Stimulated activated CD4-positive, alpha-beta T cell treated with anti-CD3 and anti-CD28 coated beads, Interleukin-4, amount 100 ng/mL, for 48 hours (primary cell): ENCODE measurements at regions not wholly inside any gene's neighbourhood (a gene's known extent, or its start where the extent isn't known, plus 50 kb on each side); places are given as distances from the start of the nearest gene placed in this dataset.

Experiments
- DNase-seq, 2 donors: peaks; one replicate each; pipeline ENCODE4 v3.0.0-alpha.2; 2020; ENCODE audit warnings: low read depth in 2 of 2

DNA sequence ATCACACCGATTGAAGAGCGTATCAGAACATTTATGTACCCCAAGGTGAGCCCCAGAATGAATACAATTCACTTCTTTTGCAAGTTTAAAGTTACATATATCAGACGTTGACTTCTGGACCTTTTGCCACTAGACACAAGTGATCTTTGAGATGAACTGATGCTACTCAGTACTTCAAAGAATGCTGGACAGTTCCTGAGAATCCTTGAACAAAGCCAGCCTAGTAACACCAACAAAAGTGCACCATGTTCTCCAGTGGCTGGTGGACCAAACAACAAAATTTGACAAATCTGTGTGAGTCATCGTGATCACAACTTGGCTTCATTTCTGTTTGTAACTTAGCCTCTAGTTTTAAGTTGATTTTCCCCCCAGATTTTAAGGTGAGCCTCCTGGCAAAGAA is 355.7 kb downstream of the SOX2 start:
- no peak for DNase-seq

DNA sequence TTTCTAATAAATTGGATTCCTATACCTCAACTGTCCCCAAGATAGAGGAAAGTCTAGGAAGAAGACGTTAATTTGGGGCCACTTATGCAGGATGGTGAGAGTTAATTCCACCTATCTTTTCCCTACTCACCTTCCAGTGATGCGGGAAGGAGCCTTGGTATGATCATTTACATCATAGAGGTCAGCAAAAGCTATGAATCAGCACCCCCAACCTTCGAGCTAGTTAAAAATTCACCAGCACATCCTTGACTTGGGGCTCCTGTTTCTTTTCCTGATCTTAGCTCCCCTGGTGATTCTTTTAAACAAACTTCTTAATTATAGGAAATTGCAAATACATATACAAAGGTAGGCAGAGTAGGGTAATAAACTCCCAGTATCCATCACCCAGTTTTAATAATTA is 366.6 kb downstream of the SOX2 start:
- no peak for DNase-seq

DNA sequence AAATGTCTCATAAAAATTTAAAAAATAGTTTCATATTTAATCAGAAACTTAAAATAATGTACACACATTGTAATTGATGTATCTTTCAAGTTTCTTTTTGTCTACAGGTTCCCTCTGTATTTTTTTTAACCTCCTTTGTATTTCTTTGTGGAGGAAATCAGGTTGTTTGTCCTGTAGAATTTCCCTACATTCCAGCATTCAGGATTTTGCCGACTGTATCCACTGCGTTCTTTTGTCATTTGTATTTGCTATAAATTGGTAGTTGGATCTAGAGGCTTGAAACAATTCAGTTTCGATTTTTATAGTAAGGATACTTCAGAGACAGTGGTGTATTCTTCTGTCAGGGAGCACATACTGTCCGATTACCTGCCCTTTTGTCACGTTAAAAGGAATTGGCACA is 367.2 kb downstream of the SOX2 start:
- DNase-seq, result no peak

DNA sequence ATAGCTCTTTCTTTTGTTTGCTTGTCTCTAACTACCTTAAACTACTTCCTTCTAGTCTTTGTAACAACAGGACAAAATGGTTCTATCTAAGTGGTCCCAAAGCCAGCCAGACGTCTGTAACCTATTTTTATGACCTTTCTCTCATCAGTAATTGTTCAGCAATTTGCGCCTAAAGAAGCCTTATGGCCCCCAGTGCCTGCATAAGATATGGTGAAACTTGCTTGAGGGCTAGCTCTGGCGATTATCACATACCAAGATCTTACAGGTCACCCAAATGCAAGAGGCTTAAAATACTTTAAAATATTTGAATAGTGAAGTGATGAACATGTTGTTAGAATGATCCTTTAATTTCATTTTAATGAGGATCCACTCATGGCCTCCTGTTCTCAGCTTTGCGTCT is 369.4 kb downstream of the SOX2 start:
- no peak for DNase-seq

DNA sequence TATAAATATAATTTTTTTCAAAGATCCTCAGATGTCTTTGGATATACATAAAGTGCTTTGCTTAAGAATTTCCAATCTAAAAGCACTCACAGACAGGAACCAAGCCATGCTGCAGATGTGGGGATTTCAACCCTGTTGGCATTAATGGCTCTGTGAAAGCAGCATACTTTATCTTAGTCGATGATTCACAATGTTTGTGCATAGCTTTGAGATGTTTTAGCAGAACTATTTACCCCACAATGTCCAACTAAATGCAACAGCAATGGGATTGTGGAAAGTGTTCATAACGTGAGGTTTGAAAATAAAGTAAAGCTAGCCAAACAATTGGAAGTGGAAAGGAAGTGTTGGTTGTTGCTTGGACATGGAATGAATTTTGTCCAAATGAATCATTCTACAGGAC is 371.4 kb downstream of the SOX2 start:
- DNase-seq, result no peak

DNA sequence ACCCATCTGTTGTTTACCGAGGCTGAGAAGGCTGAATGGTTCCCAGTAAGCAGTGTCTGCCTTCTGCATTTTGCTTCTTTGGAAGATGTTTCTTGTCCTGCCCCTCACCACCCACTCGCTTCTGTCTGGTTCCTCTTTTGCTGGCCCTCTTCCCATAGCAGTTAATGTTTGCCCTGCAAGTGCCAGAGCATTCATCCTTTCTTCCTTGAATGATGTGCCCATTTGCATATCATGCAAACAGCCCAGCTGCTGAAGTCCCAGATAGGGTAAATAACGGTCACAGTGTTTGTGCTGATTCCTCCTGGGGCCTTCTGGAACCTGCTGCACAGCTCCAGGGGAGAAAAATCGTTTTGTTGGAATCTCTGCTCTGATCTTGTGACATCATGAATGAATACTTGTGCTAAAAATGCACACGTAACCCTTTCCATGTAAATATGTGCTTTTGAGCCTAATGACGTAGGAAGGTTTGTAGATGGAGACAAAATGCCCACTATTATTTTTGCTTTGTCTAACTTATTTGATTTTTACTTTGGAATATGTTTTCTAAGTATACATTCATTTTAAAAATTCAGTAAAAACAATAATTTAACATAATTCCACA is 381.0 kb downstream of the SOX2 start:
- DNase-seq, result no peak

DNA sequence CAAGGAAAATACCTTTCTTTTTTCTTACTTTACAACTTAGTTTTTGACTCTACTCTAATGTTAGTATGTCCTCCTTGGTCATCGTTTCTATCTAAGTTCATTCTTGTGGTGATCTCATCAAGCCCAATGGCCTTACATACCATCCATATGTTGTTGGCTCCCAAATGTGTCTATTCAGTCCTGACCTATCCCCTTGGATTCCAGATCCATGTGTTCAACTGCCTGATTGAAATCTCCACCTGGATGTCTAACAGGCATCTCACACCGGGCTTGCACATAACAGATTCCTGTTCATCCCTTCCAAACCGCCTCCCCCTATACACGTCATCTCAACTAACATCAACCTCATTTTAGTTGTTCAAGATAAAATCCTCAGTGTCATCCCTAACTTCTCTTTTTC is 382.6 kb downstream of the SOX2 start:
- no peak for DNase-seq

DNA sequence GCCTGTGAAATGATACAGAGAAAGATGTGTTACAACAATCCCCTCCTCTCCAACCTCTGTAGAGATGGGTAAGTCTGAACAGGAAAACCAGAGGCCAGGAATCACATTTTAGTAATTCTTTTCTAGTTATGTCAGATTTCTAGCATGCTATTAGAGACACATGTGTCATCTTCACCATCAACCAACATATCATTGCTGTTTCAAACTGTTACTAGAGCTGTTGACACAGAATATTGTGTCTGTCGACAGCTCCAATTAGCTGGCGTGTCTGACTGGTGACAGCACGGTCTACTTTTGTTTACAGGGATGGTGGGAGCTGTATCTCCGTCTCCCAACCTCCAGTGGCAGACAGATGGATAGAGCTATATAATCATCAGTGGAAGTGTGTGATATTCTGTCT is 393.2 kb downstream of the SOX2 start:
- DNase-seq, result no peak

DNA sequence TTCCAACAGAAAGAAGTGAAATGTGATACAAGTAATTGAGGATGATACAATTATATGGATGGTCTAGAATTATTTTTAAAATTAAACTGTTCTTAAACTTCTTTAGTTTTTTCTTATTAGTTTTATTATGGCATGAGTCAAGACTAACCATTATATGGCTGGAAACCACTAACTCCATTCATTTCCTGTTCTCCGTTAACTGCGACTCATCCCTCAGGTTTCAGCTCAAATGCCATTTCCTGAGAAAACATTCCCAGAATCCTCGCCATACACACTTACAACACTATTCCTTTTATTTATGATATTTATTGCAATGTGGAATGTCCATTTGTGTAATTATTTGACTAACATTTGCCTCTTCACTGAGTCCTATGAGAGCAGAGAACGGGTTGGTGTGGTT is 394.1 kb downstream of the SOX2 start:
- DNase-seq, result no peak

DNA sequence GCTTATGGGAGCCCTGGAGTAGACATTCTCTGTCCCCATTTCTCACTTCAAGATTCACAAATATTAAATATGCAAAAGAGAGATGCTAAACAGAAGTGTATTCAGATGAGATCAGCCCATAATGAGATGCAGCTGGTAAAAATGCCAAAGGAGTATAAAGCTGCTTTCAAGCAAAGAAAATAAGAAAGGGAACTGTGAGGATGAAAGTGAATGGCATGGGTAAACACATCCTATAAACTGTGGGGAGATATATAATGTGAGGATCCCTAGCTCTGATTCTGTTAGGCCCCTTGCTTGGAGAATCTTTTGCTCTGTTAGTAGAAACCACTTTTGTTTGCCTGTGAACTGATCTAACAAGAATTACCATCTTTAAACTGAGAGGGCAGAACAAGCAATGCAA is 396.6 kb downstream of the SOX2 start:
- DNase-seq, result no peak

DNA sequence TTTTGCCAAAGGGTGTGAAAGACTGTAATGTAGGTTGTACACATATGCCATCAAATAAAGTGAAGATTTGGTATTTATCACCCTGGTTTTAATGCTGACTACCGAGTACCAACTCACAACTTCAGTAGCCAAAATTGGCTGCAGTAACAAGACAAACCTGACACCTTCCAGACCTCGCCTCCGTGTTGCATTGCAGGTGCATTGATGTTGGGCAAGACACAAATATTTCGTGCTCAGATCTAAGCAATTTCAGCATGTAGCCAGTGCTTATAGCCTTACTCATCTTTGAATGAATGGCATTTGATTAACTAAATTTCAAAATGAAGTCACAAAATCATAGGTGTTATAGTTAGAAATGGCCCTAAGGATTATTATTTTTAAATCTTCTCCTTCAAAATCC is 400.2 kb downstream of the SOX2 start:
- DNase-seq, result no peak

DNA sequence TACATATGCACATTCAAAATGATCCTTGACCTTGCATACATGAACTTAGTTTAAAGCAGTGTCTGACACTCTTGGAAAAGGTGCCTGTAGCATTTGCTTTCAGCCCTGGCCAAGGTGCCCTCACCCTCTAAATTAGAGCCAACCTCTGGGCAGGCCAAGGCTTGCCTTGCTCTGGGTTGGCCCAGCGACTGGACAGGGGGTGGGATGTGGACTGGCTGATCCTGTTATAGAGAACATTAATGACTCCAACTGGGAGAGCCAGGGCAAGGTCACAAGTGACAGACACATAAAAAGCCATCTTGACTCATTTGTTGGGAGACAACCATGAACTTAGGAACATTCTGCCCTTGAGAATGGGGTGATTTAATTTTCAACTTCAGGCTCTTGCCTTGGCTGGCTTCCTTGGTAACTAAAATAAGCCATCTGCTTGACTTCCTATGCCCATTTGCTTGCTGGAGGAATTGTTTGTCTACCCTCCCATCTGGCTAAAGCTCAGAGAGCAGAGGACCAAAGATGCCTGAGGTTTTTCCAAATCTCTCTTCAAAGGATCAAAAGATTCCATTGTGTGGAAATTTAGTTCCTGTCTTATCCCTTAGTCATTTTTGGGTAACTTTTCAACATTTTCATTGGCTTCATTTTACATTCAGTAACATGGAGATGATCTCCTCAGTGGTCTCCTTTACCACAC is 403.7 kb downstream of the SOX2 start:
- no peak for DNase-seq

DNA sequence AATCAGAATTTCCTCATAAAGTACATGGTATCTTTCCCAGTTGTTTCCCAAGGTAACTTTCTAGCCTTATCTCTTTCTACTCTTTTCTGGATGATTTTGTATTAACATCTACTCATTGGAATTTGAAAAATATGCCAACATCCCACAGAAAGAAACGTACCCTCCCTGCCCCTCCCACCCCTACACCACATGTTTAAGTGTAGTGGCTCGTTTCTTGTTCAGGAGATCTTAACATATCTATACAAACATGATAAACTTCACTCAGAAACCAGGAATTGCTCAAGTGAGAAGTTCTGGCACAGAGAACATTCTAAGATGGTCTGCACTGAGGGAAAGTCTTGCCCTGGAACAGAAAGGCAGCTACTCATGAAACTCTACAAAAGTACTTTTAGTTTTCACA is 404.7 kb downstream of the SOX2 start:
- no peak for DNase-seq

DNA sequence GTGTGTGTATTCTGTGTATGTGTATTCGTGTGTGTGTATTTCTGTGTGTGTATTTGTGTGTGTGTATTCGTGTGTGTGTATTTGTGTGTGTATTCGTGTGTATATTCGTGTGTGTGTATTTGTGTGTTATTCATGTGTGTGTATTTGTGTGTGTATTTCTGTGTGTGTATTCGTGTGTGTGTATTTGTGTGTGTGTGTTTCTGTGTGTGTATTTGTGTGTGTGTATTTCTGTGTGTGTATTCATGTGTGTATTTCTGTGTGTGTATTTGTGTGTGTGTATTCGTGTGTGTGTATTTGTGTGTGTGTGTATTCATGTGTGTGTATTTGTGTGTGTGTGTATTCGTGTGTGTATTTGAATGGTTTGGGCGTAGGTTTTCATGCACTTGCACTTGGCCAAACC is 405.4 kb downstream of the SOX2 start:
- DNase-seq, result no peak

DNA sequence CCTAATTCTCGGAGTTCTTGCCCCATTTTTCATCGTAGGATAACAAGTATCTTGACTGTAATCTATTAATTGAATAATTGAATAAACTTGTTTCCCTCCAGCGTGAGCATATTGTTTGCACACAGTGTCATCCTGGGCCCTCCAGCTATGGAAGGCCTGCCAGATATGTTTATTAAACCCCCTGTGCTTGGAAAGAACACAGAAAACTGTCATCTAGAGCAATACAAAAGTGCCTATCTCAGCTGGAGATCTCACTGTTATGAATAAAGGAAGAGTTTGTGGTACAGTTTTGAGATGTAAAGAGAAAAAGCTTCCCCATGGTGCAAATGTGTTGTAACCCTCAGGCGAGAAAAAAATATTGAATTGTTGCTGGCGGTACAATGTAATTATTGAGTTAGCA is 405.9 kb downstream of the SOX2 start:
- no peak for DNase-seq

DNA sequence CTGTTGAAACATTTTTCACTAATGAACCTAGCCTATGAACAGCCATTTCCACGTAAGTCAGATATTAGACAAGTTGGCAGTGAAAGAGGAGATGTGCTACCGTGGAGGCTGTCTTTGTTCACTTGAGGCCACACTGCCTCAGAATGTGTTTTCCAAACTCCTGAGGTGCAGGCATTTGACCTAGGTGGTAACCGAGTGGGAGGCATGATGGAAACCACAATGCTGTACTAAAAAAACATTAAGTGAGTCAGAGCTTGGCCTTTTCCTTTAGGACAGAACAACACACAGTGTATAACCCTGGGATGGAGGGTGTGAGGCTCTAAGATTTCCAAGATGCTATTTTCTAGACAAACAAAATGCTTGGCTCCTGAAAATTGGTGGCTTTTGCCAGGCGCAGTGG is 406.3 kb downstream of the SOX2 start:
- DNase-seq, result no peak

DNA sequence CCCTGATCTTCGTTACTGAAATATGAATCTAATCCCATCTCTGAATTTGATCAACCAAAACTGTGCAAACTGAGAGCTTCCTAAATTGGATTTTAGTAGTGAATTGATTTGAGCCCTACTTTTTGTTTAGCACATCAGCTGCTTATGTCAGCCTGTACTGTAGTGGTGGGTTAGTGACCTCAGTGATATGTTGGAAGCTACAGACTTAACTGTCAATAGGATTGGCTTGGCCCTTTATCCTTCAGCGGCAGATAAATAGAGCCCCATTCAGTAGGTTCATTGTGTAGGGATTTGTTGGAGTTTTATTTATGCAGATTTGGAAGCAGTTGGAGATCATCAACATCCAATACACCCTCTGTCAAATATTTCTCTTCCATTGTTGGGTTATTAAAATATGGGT is 409.7 kb downstream of the SOX2 start:
- DNase-seq, result no peak

DNA sequence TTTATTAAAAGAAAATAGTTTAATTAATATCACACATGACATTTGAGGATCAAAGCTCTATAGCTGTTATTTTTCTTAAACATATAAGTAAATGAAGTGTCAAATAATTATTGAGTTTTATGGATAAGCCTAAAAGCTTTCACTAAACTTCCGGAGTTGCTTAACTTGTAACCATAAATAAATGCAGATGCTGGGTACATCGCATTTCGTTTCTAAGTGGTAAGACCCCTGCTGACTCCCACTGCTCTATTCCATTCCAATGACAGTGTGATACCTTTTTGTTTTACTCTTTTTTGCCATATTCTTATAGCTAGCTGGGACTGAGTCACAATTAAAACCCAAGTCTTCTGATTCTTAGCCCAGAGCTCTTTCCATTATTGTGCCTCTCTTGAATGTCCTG is 411.1 kb downstream of the SOX2 start:
- DNase-seq, result no peak

DNA sequence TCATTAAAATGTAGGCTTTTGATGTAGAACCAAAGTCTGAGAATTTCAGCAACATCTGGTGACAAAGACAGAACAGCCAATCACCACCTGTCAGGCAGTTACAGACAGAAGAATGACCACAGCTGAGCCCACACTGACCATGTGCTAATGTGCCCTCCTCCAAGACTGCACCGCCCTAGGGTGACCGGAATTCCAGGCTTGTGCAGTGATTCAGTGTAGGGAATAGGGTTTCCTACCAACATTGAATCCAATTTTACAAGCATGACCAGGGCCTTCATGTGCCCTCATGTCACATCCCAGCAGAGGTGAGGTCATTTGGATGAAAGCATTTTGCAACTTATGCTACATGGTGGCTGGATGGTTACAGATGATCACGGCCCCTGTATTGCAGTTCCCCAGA is 412.5 kb downstream of the SOX2 start:
- no peak for DNase-seq

DNA sequence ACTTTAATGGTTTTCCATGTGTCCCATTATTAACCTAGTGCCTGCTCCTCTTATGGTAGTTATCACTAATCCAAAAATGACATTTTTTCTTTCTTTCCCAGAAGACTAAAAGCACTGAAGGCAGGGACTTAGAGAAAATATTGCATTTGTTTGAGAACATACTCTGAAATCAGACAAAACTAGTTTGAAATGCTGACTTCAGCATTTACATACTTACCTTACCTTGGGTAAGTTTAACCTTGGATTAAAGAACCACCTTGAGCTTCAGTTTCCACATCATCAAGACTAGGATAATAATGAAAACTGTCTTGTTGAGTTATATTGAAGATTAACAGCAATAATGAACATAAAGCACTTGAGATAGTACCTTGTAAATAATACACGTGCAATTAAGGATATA is 413.0 kb downstream of the SOX2 start:
- no peak for DNase-seq

DNA sequence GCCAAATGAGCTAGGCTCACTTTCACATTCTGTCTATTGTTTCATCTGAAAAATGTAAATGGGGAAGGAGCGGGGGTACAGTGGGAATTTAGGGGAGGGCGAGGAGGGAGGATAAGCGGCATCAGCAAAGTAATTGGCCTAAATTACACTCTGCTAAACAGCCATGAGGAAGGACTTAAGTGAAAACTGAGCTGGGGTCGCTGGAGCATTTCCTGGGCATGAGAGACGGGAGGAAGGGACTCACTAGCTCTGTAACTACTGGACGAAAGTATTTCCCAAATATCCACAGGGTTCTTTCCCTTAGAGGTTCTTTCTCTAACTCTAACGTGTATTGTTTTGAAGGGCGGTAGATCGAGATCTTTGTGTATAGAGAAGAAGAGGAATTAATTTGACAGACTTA is 418.0 kb downstream of the SOX2 start:
- no peak for DNase-seq

DNA sequence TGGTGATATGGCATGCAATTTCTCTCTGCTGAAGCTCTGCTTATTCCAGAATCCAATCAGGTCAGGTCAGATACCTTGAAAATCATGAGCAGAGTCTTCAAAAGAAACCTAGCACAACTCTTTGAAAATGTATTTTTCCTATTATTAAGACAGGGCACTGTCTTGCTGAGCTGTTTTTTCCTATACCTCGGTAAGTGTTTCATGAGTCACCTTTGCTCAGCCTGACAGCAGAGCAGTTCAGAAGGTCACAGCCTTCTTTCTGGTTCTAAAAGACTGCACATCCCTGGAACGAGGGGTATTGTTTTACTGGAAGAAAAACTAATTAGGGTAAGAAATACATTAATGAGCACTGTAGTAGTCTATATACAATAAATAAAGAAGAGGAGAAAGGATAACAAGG is 422.0 kb downstream of the SOX2 start:
- DNase-seq, result no peak

DNA sequence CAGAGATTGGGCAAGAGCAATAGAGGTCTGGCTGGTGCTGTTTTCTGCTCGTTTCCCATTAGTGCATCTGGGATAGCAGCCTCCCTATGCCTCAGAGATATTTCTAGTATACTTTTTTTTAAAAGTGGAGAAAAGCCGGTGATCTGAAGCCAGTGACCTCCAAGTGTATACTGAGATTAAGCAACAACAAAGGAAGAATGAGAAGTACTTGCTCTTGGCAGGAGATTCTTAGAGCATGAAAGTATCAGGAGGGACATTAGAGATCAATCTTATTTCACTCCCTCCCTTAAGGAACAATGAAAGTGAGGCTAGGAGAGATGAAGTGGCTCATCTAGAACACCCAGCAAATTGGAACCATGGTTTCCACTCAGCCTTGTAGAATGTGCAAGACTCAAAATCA is 423.3 kb downstream of the SOX2 start:
- no peak for DNase-seq
